ENCODE measurements at regions not wholly inside any gene's neighbourhood (a gene's known extent, or its start where the extent isn't known, plus 50 kb on each side); places are given as distances from the start of the nearest gene placed in this dataset.

DNA sequence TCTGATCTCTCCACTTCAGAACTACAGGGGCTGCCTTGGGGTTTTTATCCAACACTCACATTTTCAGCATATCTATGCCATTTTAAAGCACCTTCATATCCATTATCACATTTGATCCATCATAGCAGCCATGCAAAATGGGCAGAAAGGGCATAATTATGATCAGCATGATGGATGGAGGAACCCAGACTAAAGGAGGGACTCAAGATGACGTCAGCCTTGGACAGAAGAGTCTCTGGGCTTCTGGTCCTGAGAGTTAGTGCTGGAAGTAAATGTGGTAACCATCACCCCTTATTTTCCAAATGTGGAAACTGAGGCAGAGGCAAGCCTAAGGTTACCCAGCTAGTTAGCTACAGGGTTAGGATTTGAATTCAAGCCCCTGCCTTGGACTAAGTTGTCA is 273.1 kb downstream of the DRD1 start:
- no peak overlapping the region for H3K4me3 ChIP-seq
- H3K4me1 ChIP-seq, result peaks cover 8% of the 10 kb centered on the region; the same call in 1 of the 2 replicates
- no peaks in the 10 kb centered on the region for H3K27me3 ChIP-seq
- DNase-seq, result no peak
- H3K27ac ChIP-seq, result no peak overlapping the region
- no peaks in the 10 kb centered on the region for H3K9me3 ChIP-seq (replicated peaks)
- no peaks in the 10 kb centered on the region for H3K36me3 ChIP-seq

DNA sequence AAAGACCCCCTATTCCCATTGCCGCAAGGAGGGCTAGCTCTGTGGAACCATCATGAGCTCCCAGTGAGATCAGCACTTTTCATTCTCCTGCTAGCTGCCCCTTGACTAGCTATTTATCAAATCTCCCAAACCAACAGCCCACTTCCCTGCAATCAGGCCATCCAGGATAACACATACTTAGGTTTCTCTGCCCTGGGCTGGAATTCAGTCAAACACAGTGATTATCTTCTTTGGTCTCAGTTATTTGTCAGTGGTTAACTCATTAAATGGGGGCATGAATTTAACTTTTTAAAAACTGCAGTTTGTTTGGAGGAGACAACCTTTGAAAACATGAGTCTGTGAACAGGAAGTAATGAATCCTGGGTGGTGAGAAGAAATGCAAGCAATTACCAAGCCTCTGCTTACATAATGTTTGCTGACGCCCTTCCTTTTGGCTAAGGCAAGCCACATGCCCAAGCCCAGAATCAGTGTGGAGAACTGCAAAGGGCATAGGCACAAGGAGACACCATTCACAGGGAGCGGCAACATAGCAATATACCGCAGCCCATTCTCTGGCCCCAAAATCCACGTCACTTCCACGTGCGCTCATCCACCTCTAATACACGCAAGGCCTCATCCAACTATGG is 275.0 kb downstream of the DRD1 start:
- peaks cover 17% of the 10 kb centered on the region; the same call in 1 of the 2 replicates for H3K4me1 ChIP-seq
- H3K27ac ChIP-seq, result no peak overlapping the region
- H3K36me3 ChIP-seq, result no peaks in the 10 kb centered on the region
- no peak for DNase-seq
- no peaks in the 10 kb centered on the region for H3K27me3 ChIP-seq
- H3K4me3 ChIP-seq, result no peak overlapping the region
- H3K9me3 ChIP-seq (replicated peaks), result no peaks in the 10 kb centered on the region

DNA sequence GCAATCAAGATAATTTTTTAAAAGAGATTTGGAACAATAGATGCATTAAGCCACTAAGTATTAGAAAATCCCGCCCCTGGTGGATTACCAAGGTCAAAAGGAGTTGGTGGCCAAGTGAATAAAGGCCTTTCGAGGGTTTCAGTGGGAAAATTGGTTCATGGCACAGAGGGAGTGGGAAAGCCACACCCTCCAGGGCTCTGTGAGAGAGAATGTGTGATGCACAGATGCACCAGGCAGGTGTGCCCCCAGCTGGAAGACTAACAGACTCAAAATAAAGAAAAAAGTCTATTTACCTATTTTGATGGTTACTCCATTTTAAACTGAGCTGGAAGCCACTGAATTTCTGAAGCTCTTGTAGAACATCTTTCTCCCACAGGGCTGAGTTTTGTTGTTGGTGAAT is 278.0 kb downstream of the DRD1 start:
- no peak overlapping the region for H3K27ac ChIP-seq
- no peaks in the 10 kb centered on the region for H3K36me3 ChIP-seq
- DNase-seq, result peak in 1 of 2 experiments; percentile 27
- peaks cover 30% of the 10 kb centered on the region for H3K4me1 ChIP-seq
- H3K9me3 ChIP-seq (replicated peaks), result no peaks in the 10 kb centered on the region
- H3K4me3 ChIP-seq, result no peak overlapping the region
- no peaks in the 10 kb centered on the region for H3K27me3 ChIP-seq

DNA sequence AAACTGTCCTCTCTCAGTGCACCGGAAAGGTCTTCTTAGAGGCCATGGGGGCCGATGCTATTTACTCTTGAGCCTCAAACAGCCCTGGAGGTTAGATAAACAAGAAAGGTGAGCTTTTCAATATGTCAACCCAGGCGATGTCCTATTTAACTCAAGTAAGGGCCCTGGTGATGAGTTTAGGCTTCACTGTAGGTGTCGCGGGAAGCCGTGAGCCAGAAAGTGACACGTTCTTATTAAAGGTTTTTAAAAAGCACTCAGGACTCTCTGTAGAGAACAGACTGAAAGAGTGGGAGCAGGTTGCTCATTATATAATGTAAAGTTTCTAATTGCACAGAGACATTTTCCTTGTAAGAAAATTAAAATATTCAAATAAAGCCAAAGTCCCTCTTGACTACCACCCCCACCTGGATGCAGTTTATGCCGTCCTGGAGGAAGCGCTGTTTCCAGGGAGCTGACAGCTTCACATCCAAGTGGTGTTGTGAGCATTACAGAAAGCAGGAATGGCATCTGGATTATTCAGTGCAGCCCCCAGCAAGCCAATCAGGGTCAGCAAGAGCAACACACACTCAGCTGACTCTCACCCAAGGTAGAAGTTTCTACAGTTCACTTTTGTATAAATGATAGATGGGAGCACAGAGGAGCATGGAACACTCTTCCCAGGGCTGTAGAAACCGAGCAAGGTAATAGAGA is 280.3 kb downstream of the DRD1 start:
- H3K27me3 ChIP-seq, result no peaks in the 10 kb centered on the region
- no peak overlapping the region for H3K27ac ChIP-seq
- H3K36me3 ChIP-seq, result no peaks in the 10 kb centered on the region
- no peak overlapping the region for H3K4me3 ChIP-seq
- H3K4me1 ChIP-seq, result peaks cover 42% of the 10 kb centered on the region
- H3K9me3 ChIP-seq (replicated peaks), result no peaks in the 10 kb centered on the region
- DNase-seq, result no peak

DNA sequence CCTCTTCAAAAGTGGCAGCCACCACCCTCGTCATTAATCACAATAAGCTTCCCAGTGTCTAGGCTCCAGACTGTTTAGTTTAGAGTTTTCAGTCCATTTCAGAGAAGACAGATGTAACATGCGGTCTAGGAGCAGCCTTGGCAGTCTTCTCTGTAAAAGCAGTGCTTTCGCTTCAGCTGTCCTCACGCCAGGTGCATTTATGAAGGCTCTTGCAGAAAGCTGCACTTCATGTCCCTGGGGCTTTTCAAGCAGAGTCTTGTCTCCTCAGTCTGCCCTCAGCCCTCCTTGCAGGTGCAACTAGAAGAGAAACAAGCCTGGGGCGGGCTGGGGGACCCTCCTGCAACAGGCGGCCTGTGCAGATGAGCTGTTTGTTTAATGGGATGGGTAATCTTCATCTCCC is 281.9 kb downstream of the DRD1 start:
- Histone ChIP-seq H3K4me1 (peaks cover 39% of the 10 kb centered on the region), H3K27me3 (no peaks in the 10 kb centered on the region), H3K36me3 (no peaks in the 10 kb centered on the region), H3K4me3 (no peak overlapping the region), H3K27ac (no peak overlapping the region), H3K9me3 (replicated peaks) (no peaks in the 10 kb centered on the region)
- peak; percentile 71 to 84 for DNase-seq

DNA sequence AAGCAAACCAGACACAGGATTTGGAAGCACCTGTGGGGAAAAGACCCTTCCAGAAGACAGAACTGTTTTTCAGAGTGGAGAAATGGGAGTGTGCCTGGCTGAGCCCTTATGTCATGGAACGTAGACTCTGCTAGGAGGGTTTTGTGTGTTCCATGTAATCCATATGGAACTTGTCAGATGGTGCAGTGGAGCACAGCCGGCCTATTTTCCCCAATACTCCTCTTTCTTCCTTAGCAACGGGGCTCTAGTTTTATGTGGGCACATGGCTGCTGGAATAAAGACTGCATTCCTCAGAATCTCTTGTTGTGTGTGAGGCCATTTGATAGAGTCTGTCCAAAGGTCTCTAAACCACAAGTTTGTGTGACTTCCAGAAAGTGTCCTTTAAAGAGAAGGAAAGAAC is 284.0 kb downstream of the DRD1 start:
- H3K4me3 ChIP-seq, result no peak overlapping the region

DNA sequence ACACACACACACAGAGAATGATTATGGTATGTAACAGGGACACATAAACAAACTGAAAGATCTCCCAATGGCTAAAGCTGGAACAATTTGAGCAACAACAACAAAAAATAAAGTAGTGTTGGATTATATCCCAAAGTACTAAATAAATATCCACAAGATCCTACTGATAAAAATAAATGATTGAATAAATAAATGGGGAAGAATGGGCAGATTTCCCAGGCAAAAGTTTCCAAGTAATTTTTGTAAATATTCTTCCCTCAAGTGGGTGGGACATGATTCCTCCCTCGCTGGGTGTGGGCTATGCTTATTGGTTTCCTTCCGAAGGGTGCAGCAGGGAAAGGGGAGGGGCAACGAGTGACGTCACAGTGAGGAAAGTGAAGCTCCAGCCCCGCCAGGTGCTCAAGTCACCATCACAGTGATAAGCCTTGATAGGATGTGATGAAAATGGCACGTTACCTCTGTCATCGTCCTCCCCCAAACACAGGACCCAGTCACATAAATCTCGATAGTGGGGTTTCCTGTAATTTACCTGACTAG is 295.3 kb downstream of the DRD1 start:
- peaks cover 30% of the 10 kb centered on the region for H3K9me3 ChIP-seq (replicated peaks)
- H3K36me3 ChIP-seq, result no peaks in the 10 kb centered on the region
- H3K4me3 ChIP-seq, result no peak overlapping the region
- no peaks in the 10 kb centered on the region for H3K27me3 ChIP-seq
- H3K27ac ChIP-seq, result no peak overlapping the region
- H3K4me1 ChIP-seq, result peaks cover 9% of the 10 kb centered on the region
- DNase-seq, result no peak

More for the DNA sequence above, 284.0 kb downstream of the DRD1 start:
- DNase-seq, result no peak
- no peak overlapping the region for H3K27ac ChIP-seq
- no peaks in the 10 kb centered on the region for H3K36me3 ChIP-seq
- peaks cover 26% of the 10 kb centered on the region for H3K4me1 ChIP-seq
- no peaks in the 10 kb centered on the region for H3K27me3 ChIP-seq
- no peaks in the 10 kb centered on the region for H3K9me3 ChIP-seq (replicated peaks)

DNA sequence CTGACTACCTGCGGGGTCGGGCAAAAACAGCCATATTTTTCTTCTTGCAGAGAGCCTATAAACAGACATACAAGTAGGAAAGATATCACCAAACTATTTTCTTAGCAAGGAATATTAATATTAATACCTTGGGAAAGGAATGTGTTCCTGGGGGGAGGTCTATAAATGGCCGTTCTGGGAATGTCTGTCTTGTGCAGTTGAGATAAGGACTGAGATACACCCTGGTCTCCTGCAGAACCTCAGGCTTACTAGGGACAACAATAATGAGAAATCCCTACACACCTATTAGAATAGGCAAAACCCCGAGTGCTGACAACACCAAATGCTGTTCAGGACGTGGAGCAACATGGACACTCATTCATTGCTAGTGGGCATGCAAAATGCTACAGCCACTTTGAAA is 297.2 kb downstream of the DRD1 start:
- Histone ChIP-seq H3K27me3 (no peaks in the 10 kb centered on the region), H3K4me1 (no peaks in the 10 kb centered on the region), H3K4me3 (no peak overlapping the region), H3K9me3 (replicated peaks) (peaks cover 23% of the 10 kb centered on the region), H3K36me3 (no peaks in the 10 kb centered on the region), H3K27ac (no peak overlapping the region)
- no peak for DNase-seq

DNA sequence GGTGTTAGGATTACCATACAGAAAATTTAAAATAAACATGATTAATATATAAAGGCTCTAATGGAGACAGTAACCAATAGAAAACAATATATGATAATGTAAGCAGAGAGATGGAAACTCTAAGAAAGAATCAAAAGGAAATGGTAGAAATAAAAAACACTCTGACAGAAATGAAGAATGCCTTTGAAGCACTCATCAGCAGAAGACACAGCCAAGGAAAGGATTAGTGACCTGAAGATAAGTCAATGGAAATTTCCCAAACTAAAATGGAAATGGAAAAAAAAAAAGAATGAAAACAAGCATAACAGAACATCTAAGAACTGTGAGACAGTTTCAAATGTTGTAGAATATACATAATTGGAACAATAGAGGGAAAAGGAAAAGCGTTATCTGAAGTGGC is 302.6 kb downstream of the DRD1 start:
- Histone ChIP-seq H3K4me3 (no peak overlapping the region), H3K36me3 (no peaks in the 10 kb centered on the region)
- no peak for DNase-seq

DNA sequence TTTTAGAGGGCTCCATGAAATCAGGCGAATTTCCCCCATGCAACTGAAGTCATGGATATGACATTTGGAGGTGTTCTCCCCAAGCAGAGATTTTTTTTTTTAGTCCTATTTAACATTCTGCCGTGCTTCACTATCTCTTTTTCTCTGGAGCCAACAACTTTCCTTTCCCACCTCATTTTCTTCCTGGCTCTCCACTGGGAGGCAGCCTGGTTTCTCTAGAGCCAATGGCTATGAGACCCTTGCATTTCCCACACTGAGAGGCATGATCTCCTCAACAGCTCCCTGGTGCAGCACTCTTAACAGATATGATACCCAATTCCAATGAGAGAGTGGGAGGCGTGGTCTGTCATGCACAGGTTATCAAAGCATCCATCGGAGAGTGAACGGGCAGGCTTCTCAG is 310.8 kb downstream of the DRD1 start:
- no peak overlapping the region for H3K27ac ChIP-seq
- H3K36me3 ChIP-seq, result no peaks in the 10 kb centered on the region
- peaks cover 8% of the 10 kb centered on the region; the same call in 1 of the 2 replicates for H3K9me3 ChIP-seq (replicated peaks)
- no peak overlapping the region for H3K4me3 ChIP-seq
- H3K27me3 ChIP-seq, result no peaks in the 10 kb centered on the region
- no peak for DNase-seq
- H3K4me1 ChIP-seq, result peaks cover 3% of the 10 kb centered on the region

More for the DNA sequence above, 302.6 kb downstream of the DRD1 start:
- peaks cover 3% of the 10 kb centered on the region for H3K4me1 ChIP-seq
- peaks cover 31% of the 10 kb centered on the region for H3K9me3 ChIP-seq (replicated peaks)
- no peak overlapping the region for H3K27ac ChIP-seq
- H3K27me3 ChIP-seq, result no peaks in the 10 kb centered on the region

DNA sequence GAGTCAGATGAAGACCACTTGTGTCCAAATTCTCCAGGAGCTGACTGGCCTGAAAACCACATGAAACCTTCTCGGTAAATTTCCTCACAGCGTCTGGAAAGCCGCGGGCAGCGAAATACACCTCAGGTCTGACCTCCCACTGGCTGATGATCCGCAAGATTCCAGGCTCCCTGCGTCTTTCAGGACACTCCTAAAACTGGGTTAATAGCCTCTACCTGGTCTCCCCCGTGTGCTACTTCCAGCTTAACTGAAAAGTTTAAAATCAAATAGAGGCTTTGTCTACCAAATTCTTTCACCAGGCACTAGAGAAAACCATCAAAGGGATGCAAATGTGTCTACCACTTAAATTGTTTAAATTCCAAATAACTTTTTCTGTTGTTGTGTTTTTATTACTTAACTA is 312.6 kb downstream of the DRD1 start:
- Histone ChIP-seq H3K27ac (no peak overlapping the region), H3K4me1 (no peaks in the 10 kb centered on the region; the same call in 1 of the 2 replicates), H3K27me3 (no peaks in the 10 kb centered on the region), H3K36me3 (no peaks in the 10 kb centered on the region), H3K4me3 (no peak overlapping the region), H3K9me3 (replicated peaks) (peaks cover 4% of the 10 kb centered on the region; the same call in 1 of the 2 replicates)
- DNase-seq, result no peak

DNA sequence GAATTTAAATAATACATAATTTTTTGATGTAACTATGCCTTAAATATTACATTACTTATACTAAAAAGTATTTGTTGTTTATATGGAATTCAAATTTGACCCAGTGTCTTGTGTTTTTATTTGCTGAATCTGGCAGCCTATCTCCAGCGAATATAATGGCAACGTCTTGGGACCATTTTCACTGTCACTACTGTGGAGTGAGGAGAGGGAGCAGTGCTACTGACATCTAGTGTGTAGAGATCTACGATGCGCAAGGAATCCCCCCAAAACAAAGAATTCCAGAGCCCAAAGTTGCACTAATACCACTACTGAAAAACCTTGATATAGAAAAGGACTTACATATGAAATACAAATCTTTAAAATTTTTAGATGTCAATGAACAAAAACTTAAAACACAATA is 314.4 kb downstream of the DRD1 start:
- no peak overlapping the region for H3K4me3 ChIP-seq

DNA sequence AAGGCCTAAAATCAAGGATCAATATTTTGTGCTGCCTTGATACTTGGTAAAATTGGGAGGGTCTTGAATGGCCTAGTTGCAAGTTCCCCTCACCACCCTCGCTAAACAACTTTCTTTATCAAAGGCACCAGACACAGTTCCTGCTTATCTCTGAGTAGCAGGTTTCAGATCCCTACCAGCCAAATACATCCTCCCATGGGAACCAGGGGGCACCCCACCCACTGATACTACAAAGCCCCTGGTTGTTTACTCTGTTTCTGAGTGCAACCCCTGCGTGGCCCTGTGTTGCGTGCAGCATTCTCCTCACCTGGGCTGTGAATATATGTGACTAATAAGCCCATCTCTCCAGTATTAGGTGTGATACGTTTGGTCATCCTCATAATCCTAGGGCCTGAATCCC is 314.9 kb downstream of the DRD1 start:
- Histone ChIP-seq H3K27ac (no peak overlapping the region), H3K36me3 (no peaks in the 10 kb centered on the region), H3K4me3 (no peak overlapping the region), H3K9me3 (replicated peaks) (no peaks in the 10 kb centered on the region), H3K27me3 (no peaks in the 10 kb centered on the region), H3K4me1 (no peaks in the 10 kb centered on the region)
- DNase-seq, result no peak

More for the DNA sequence above, 314.4 kb downstream of the DRD1 start:
- no peak for DNase-seq
- Histone ChIP-seq H3K36me3 (no peaks in the 10 kb centered on the region), H3K27ac (no peak overlapping the region), H3K4me1 (no peaks in the 10 kb centered on the region), H3K9me3 (replicated peaks) (no peaks in the 10 kb centered on the region), H3K27me3 (no peaks in the 10 kb centered on the region)

DNA sequence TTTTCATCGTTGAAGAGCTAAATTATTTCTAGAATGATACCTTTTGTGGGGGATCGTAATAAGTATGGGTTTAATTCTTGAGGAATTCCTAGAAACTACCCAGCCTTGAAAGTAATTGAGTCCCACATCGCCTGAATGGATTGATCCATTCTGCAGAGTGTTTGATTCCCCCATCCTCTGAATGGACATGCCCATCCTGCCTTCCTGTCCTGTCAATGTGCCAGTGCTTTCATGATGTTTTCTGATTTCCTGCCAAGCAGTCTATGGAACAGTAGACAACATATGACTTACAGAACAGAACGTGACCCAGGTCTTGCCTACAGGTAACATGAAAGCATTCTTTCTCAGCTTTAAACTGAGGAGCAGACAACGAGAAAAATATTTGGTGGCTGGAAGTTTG is 319.2 kb downstream of the DRD1 start:
- Histone ChIP-seq H3K4me1 (no peaks in the 10 kb centered on the region), H3K9me3 (replicated peaks) (no peaks in the 10 kb centered on the region; the same call in 1 of the 2 replicates), H3K27ac (no peak overlapping the region), H3K4me3 (no peak overlapping the region), H3K27me3 (no peaks in the 10 kb centered on the region), H3K36me3 (no peaks in the 10 kb centered on the region)
- no peak for DNase-seq

DNA sequence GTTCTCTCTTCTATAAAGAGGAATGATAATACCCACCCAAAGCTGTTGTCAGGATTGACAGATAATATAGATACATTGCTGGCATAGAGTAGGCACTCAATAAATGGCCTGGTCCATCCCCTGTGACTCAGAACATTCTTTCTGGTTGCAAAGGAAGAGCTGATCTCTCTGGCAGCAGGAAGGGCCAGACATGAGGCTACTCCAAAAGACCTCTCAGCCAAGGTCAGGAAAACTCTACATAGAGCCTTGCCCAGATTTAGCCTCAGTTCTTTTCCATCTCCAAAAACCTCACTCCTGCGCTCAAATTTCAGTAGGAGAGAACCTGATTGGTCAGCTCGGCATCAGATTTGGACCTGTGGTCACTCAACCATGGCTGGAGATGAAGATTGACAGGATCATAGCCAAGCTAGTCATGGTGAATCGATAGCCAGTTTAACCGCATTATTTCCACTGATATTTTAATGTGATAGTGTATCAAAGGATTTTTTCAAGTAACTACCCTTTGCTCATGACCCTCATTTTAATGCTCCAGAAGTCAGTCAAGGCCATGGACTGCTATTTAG is 319.6 kb downstream of the DRD1 start:
- no peak for DNase-seq
- H3K4me3 ChIP-seq, result no peak overlapping the region
- no peak overlapping the region for H3K27ac ChIP-seq
- H3K36me3 ChIP-seq, result no peaks in the 10 kb centered on the region
- no peaks in the 10 kb centered on the region for H3K27me3 ChIP-seq
- no peaks in the 10 kb centered on the region for H3K4me1 ChIP-seq
- no peaks in the 10 kb centered on the region; the same call in 1 of the 2 replicates for H3K9me3 ChIP-seq (replicated peaks)

Data from SJCRH30 (cell line).